Activated naive CD8-positive, alpha-beta T cell treated with anti-CD3 and anti-CD28 coated beads, Interleukin-2, amount 50 U/mL, for 24 hours (primary cell): ENCODE measurements at regions not wholly inside any gene's neighbourhood (a gene's known extent, or its start where the extent isn't known, plus 50 kb on each side); places are given as distances from the start of the nearest gene placed in this dataset.

Experiments
- ATAC-seq: fragments of 150-1000 bp; cut with Tn5 transposase; one replicate; pipeline ENCODE4 v1.10.0; 2021
- DNase-seq: peaks from one replicate; pipeline ENCODE4 v3.0.0; 2021
- H3K27ac Mint-ChIP-seq: one replicate; pipeline ENCODE4 v1.8.0; 2021; ENCODE audit warnings: mild to moderate bottlenecking, mixed read lengths
- H3K27me3 Mint-ChIP-seq: one replicate; pipeline ENCODE4 v1.8.0; 2021; ENCODE audit warnings: mixed read lengths
- H3K36me3 Mint-ChIP-seq: one replicate; pipeline ENCODE4 v1.8.0; 2021; ENCODE audit warnings: low read depth, mixed read lengths
- H3K4me1 Mint-ChIP-seq: one replicate; pipeline ENCODE4 v1.8.0; 2021; ENCODE audit warnings: mixed read lengths
- H3K4me3 Mint-ChIP-seq: one replicate; pipeline ENCODE4 v1.8.0; 2021; ENCODE audit warnings: mild to moderate bottlenecking, moderate library complexity, mixed read lengths
- H3K9me3 Mint-ChIP-seq: one replicate; pipeline ENCODE4 v1.8.0; 2021; ENCODE audit warnings: mixed read lengths

GRCh38 chr1:244339073-244339692 is 112.5 kb downstream of the ADSS2 start:
- DNase-seq (no peak), ATAC-seq (peak; percentile 52)
- Mint-ChIP-seq H3K4me3 (no peak overlapping the region), H3K27ac (no peak overlapping the region), H3K36me3 (no peaks in the 10 kb centered on the region), H3K27me3 (peaks cover 5% of the 10 kb centered on the region), H3K4me1 (peaks cover 8% of the 10 kb centered on the region), H3K9me3 (no peaks in the 10 kb centered on the region)

DNA sequence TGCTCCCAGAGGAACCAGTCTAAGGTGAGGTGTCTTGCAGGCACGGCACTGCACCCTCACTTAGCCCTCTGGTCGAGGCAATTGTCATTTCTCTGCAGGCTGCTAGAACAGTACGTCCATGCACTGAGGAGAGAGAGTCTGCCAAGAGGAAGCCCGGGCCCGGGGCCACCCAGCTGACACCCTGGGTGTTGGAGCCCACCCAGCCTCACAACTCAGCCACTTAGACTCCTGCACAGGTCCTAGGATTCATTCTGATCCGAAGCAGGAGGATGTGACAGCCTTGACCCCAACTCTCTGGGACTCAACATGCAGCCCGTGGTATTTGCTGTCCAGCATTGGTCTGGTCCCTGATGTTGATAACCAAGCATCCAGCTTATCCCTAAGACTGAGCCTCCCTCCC is 111.9 kb downstream of the ADSS2 start:
- H3K4me3 Mint-ChIP-seq, result no peak overlapping the region
- DNase-seq, result no peak
- ATAC-seq, result no peak
- H3K27me3 Mint-ChIP-seq, result peaks cover 2% of the 10 kb centered on the region
- no peak overlapping the region for H3K27ac Mint-ChIP-seq
- H3K4me1 Mint-ChIP-seq, result peaks cover 8% of the 10 kb centered on the region
- no peaks in the 10 kb centered on the region for H3K36me3 Mint-ChIP-seq
- H3K9me3 Mint-ChIP-seq, result no peaks in the 10 kb centered on the region

DNA sequence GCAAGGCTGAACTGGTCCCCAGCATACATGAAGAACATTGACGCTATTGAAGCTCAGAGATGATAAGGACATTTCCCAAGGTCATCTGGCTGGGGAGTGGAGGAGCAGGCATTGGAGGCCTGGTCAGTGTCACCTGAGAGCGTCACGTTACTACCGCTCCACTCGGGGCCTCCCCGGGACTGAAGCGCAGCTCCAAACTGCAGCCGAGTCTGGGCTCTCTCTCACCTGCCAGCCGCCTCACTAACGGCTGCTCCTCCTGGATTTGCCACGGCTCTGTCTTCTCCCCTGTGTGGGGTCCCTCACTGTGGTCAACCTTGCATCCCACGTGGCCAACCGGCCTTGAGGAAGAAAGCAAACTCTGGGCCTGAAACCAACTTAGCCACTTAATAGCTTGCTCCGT is 111.3 kb downstream of the ADSS2 start:
- no peaks in the 10 kb centered on the region for H3K36me3 Mint-ChIP-seq

GRCh38 chr1:244341455-244342450 is 110.0 kb downstream of the ADSS2 start:
- Mint-ChIP-seq H3K4me3 (no peak overlapping the region), H3K27me3 (no peaks in the 10 kb centered on the region), H3K27ac (no peak overlapping the region), H3K36me3 (no peaks in the 10 kb centered on the region), H3K9me3 (no peaks in the 10 kb centered on the region), H3K4me1 (peaks cover 8% of the 10 kb centered on the region)
- ATAC-seq (peak; percentile 59), DNase-seq (no peak)

More for the DNA sequence above, 111.3 kb downstream of the ADSS2 start:
- H3K27ac Mint-ChIP-seq, result no peak overlapping the region
- H3K4me3 Mint-ChIP-seq, result no peak overlapping the region
- no peak for DNase-seq
- no peak for ATAC-seq
- no peaks in the 10 kb centered on the region for H3K27me3 Mint-ChIP-seq
- H3K4me1 Mint-ChIP-seq, result peaks cover 8% of the 10 kb centered on the region
- H3K9me3 Mint-ChIP-seq, result no peaks in the 10 kb centered on the region

DNA sequence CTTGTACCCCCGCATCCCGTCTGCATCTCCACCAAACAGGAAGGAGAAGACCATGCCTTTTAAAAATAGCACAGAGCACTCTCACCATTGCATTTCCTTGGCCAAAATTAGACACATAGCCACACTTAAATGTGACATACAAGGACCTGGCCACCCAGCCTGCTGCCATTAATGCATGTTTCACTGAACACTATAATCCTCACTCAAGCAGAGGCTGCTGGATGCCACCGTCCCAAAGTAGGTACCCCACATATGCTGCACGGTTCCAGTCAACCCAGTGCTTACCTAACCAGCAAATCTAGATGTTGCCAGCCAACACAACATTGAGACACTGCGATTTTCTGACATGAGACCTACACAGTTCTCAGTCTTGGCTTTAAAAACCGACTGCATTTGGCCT is 107.7 kb downstream of the ADSS2 start:
- Mint-ChIP-seq H3K4me3 (no peak overlapping the region), H3K27me3 (peaks cover 1% of the 10 kb centered on the region), H3K9me3 (no peaks in the 10 kb centered on the region), H3K36me3 (no peaks in the 10 kb centered on the region), H3K4me1 (peaks cover 8% of the 10 kb centered on the region), H3K27ac (no peak overlapping the region)
- DNase-seq (no peak), ATAC-seq (no peak)

DNA sequence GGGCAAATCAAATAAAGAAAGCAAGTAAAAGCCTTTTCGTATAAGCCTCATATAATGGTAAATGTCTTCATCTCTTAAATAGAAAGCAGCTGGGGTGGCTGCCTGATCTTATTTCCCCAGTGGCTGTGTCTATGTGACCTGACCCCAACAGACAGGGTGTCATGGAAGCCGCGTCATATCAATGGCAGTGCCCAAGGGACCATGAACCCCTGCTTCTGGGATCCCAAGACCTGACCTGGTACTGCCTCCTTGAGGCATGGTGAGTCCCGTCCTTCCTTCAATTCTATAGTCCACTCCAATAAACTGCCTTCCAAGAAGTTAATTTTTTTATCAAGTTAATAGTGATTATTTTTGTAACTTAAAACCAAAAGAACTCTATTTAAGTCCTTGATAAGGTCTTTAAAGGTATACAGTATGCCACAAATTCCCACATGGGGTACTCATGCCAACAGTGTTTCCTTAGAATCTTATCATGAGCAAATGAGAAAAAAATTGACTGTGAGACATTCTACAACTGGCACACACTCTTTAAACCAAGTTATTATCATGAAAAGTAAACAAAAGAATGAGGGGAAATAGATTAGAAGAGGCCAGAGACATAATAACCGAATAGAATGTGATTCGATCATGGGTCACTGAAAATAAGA is 104.6 kb downstream of the ADSS2 start:
- H3K9me3 Mint-ChIP-seq, result no peaks in the 10 kb centered on the region
- no peak for DNase-seq
- no peak for ATAC-seq
- H3K27ac Mint-ChIP-seq, result no peak overlapping the region
- no peak overlapping the region for H3K4me3 Mint-ChIP-seq
- peaks cover 13% of the 10 kb centered on the region for H3K4me1 Mint-ChIP-seq
- H3K27me3 Mint-ChIP-seq, result peaks cover 4% of the 10 kb centered on the region
- H3K36me3 Mint-ChIP-seq, result no peaks in the 10 kb centered on the region

DNA sequence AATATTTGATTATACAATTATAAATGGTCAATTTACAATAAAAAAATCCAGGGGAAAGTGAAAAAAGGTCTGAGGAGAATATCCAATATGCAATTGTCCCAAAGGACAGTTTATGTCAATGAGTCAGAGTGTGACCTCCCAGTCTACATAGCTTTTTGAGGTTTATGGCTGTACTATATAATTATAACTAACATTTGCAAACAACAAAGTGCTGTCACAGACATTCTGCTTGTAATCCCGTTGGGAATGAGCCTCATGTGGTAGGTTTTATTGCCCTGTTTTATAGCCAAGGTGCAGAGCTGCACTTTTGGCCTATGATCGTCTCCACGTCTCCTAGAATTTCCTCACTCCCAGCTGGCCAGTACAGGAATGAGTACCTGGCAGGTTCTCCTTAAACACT is 103.8 kb downstream of the ADSS2 start:
- DNase-seq, result no peak
- peaks cover 4% of the 10 kb centered on the region for H3K27me3 Mint-ChIP-seq
- no peak for ATAC-seq
- no peaks in the 10 kb centered on the region for H3K36me3 Mint-ChIP-seq
- no peaks in the 10 kb centered on the region for H3K9me3 Mint-ChIP-seq
- no peak overlapping the region for H3K27ac Mint-ChIP-seq
- H3K4me3 Mint-ChIP-seq, result no peak overlapping the region
- peaks cover 12% of the 10 kb centered on the region for H3K4me1 Mint-ChIP-seq

GRCh38 chr1:244349103-244349531 is 102.6 kb downstream of the ADSS2 start:
- Mint-ChIP-seq H3K4me3 (no peak overlapping the region), H3K9me3 (no peaks in the 10 kb centered on the region), H3K4me1 (peaks cover 20% of the 10 kb centered on the region), H3K27me3 (peaks cover 4% of the 10 kb centered on the region), H3K27ac (no peak overlapping the region), H3K36me3 (no peaks in the 10 kb centered on the region)
- ATAC-seq, result no peak
- no peak for DNase-seq

GRCh38 chr1:244349581-244350001 is 102.1 kb downstream of the ADSS2 start:
- Mint-ChIP-seq H3K27ac (no peak overlapping the region), H3K27me3 (peaks cover 4% of the 10 kb centered on the region), H3K4me3 (no peak overlapping the region), H3K9me3 (no peaks in the 10 kb centered on the region), H3K36me3 (no peaks in the 10 kb centered on the region), H3K4me1 (peaks cover 21% of the 10 kb centered on the region)
- DNase-seq (no peak), ATAC-seq (no peak)

- Mint-ChIP-seq H3K27me3 (peaks cover 4% of the 10 kb centered on the region), H3K4me3 (no peak overlapping the region), H3K36me3 (no peaks in the 10 kb centered on the region), H3K4me1 (peaks cover 26% of the 10 kb centered on the region), H3K27ac (no peak overlapping the region), H3K9me3 (no peaks in the 10 kb centered on the region)
- ATAC-seq (peak; percentile 40), DNase-seq (no peak)
Measured at GRCh38 chr1:244350027-244350426, 101.7 kb downstream of the ADSS2 start.

DNA sequence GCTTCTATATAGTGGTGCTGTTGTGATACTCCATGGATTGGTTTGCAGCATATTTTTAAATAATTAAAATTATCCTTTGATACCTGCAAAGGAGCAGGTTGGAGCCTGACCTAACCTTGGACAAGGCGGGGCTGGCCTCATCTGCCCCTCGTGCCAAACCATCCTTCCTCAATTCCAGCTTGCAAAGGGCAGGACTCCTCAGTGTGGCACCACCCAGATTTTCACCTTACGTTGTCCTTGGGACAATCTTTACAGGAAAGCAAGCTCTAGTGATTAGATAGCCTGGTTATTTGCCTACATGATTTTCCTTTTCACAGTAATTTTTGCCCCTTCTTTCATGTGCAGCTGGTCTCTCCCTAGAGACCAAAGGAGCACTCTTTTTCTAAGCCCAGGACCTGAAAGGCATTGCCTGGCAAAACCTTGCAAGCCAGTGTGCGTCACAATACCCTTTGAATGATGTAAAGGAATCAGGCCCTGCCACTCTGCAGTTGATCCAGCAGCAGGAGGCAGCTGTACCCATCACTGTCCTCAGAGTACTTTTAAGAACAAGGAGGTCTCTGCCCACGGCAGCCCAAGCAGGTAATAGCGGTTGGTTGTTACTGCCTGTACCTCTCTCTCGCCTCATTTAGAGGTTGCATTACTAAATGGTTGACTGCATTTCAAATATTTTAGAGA is 99.4 kb downstream of the ADSS2 start:
- Mint-ChIP-seq H3K27me3 (peaks cover 4% of the 10 kb centered on the region), H3K27ac (no peak overlapping the region), H3K4me1 (peaks cover 26% of the 10 kb centered on the region), H3K9me3 (no peaks in the 10 kb centered on the region), H3K4me3 (no peak overlapping the region), H3K36me3 (no peaks in the 10 kb centered on the region)
- ATAC-seq (no peak), DNase-seq (no peak)

GRCh38 chr1:244353551-244354091 is 98.1 kb downstream of the ADSS2 start:
- Mint-ChIP-seq H3K9me3 (no peaks in the 10 kb centered on the region), H3K36me3 (no peaks in the 10 kb centered on the region), H3K4me3 (no peak overlapping the region), H3K27me3 (peaks cover 4% of the 10 kb centered on the region), H3K4me1 (peaks cover 26% of the 10 kb centered on the region), H3K27ac (no peak overlapping the region)
- DNase-seq (peak; percentile 13), ATAC-seq (peak; percentile 67)

GRCh38 chr1:244354810-244355278 is 96.9 kb downstream of the ADSS2 start:
- Mint-ChIP-seq H3K27me3 (no peaks in the 10 kb centered on the region), H3K9me3 (no peaks in the 10 kb centered on the region), H3K36me3 (no peaks in the 10 kb centered on the region), H3K4me3 (no peak overlapping the region), H3K27ac (no peak overlapping the region), H3K4me1 (peaks cover 19% of the 10 kb centered on the region)
- peak; percentile 64 for ATAC-seq
- DNase-seq, result no peak

- ATAC-seq (no peak), DNase-seq (no peak)
- H3K4me3 Mint-ChIP-seq, result no peak overlapping the region
- H3K36me3 Mint-ChIP-seq, result no peaks in the 10 kb centered on the region
- H3K27ac Mint-ChIP-seq, result no peak overlapping the region
- H3K4me1 Mint-ChIP-seq, result peaks cover 15% of the 10 kb centered on the region
- H3K27me3 Mint-ChIP-seq, result no peaks in the 10 kb centered on the region
- no peaks in the 10 kb centered on the region for H3K9me3 Mint-ChIP-seq
Measured at GRCh38 chr1:244356376-244356775, 95.3 kb downstream of the ADSS2 start.
